Effector memory CD8-positive, alpha-beta T cell (primary cell): ENCODE measurements at regions not wholly inside any gene's neighbourhood (a gene's known extent, or its start where the extent isn't known, plus 50 kb on each side); places are given as distances from the start of the nearest gene placed in this dataset.

Source experiments
- ATAC-seq: fragments of 150-1000 bp; cut with Tn5 transposase; replicated peaks from 2 replicates; pipeline ENCODE4 v1.10.0; 2021; ENCODE audit warnings: mild to moderate bottlenecking, moderate library complexity
- DNase-seq, 3 experiments: peaks; one replicate each; pipeline ENCODE4 v3.0.0; 2021
- H3K27ac Mint-ChIP-seq, 2 donors: one replicate each; pipeline ENCODE4 v1.8.0; 2022; ENCODE audit warnings: mild to moderate bottlenecking in 2 of 2, mixed read lengths in 2 of 2, moderate library complexity in 2 of 2
- H3K27me3 Mint-ChIP-seq, 2 donors: one replicate each; pipeline ENCODE4 v1.8.0; 2022; ENCODE audit warnings: mixed read lengths in 2 of 2
- H3K36me3 Mint-ChIP-seq: one replicate; pipeline ENCODE4 v1.8.0; 2022; ENCODE audit warnings: mild to moderate bottlenecking, moderate library complexity, mixed read lengths; ENCODE audit not compliant: insufficient read depth
- H3K4me1 Mint-ChIP-seq, 2 donors: one replicate each; pipeline ENCODE4 v1.8.0; 2022; ENCODE audit warnings: low read depth in 2 of 2, mixed read lengths in 2 of 2
- H3K4me3 Mint-ChIP-seq, 2 donors: one replicate each; pipeline ENCODE4 v1.8.0; 2022; ENCODE audit warnings: mild to moderate bottlenecking in 2 of 2, mixed read lengths in 2 of 2, moderate library complexity in 2 of 2
- H3K9me3 Mint-ChIP-seq, 2 donors: one replicate each; pipeline ENCODE4 v1.8.0; 2022; ENCODE audit warnings: mixed read lengths in 2 of 2

DNA sequence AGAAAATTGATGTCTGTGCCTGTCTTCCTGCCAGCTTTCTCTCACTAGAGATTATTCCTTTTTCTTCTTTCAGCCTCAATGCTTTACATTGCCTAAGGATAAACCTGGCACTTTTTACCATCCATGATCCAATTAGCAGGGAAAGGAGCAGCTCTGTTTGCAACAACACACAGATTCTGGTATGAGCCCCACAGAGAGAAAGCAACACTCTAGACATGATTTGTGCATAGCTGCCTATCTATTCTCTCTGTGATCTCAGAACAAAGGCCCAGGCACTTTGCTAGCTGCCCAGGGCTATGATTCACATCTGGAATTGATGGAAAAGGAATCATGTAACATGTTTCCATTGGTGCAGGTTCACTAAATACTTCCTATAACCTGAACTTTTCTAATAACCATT lies 685.0 kb downstream of the ETS1 start:
- Mint-ChIP-seq H3K4me1 (no peaks in the 10 kb centered on the region), H3K27me3 (peaks cover 8 to 19% of the 10 kb centered on the region in 2 donors), H3K27ac (no peak overlapping the region), H3K9me3 (peaks cover 0 to 2% of the 10 kb centered on the region in 2 donors), H3K36me3 (no peaks in the 10 kb centered on the region), H3K4me3 (no peak overlapping the region)
- ATAC-seq: no peak
- no peak for DNase-seq

- ATAC-seq: no peak
- H3K4me1 Mint-ChIP-seq: no peaks in the 10 kb centered on the region
Measured at GRCh38 chr11:127898422-127899365, 688.7 kb downstream of the ETS1 start.

DNA sequence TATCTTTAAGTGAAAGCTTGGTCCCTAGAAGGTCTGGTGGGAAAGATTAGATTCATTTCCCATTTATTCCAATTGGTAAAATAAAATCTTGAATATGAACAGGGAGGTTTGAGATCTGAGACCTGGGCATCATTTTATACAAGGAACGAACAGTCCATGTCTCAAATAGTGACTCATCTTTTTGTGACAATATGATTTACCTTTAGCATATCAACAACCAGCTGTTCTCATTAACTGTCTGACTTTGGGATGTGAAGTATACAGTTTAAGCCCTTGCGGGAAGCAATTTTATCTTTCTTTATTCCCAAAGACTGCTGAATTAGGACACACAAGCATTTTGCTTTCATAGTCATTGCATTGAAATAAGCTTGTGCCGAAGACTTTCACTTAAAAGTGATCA lies 691.6 kb downstream of the ETS1 start:
- DNase-seq (no peak), ATAC-seq (no peak)
- H3K4me1 Mint-ChIP-seq: no peaks in the 10 kb centered on the region
- no peak overlapping the region for H3K4me3 Mint-ChIP-seq
- peaks cover 6 to 20% of the 10 kb centered on the region in 2 donors for H3K27me3 Mint-ChIP-seq
- H3K36me3 Mint-ChIP-seq: peaks cover 2% of the 10 kb centered on the region
- peaks cover 0 to 2% of the 10 kb centered on the region in 2 donors for H3K9me3 Mint-ChIP-seq
- H3K27ac Mint-ChIP-seq: no peak overlapping the region

More at GRCh38 chr11:127898422-127899365, 688.7 kb downstream of the ETS1 start:
- DNase-seq: no peak
- peaks cover 6 to 12% of the 10 kb centered on the region in 2 donors for H3K27me3 Mint-ChIP-seq
- H3K36me3 Mint-ChIP-seq: no peaks in the 10 kb centered on the region
- peaks cover 0 to 2% of the 10 kb centered on the region in 2 donors for H3K9me3 Mint-ChIP-seq
- no peak overlapping the region for H3K27ac Mint-ChIP-seq
- no peak overlapping the region for H3K4me3 Mint-ChIP-seq

DNA sequence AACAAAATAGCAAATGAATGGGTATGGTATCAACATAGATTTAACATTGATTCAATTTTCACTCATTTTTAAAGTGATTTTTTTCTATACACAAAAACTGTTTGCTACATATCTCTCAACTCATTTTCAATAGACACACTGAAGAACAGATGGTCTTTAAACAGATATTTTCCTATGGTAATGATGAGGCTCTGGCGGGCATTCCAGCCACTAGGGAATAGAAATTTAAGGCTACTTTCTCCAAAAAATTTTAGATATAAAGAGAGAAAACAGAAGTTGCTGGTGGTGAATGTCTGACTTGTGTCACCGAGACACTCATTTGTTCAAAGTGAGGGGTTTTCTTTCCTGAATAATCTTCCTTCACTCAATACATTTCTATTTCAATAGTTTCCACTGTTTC lies 693.0 kb downstream of the ETS1 start:
- DNase-seq (no peak), ATAC-seq (no peak)
- peaks cover 2% of the 10 kb centered on the region for H3K36me3 Mint-ChIP-seq
- peaks cover 0 to 2% of the 10 kb centered on the region in 2 donors for H3K9me3 Mint-ChIP-seq
- H3K4me3 Mint-ChIP-seq: no peak overlapping the region
- H3K4me1 Mint-ChIP-seq: no peaks in the 10 kb centered on the region
- H3K27me3 Mint-ChIP-seq: peaks cover 6 to 28% of the 10 kb centered on the region in 2 donors
- H3K27ac Mint-ChIP-seq: no peak overlapping the region

GRCh38 chr11:127890030-127890615 lies 697.2 kb downstream of the ETS1 start:
- Mint-ChIP-seq H3K9me3 (peaks cover 0 to 6% of the 10 kb centered on the region in 2 donors), H3K36me3 (peaks cover 2% of the 10 kb centered on the region), H3K4me1 (no peaks in the 10 kb centered on the region), H3K27me3 (peaks cover 2 to 35% of the 10 kb centered on the region in 2 donors), H3K4me3 (no peak overlapping the region), H3K27ac (no peak overlapping the region)
- ATAC-seq: no peak
- DNase-seq: no peak

DNA sequence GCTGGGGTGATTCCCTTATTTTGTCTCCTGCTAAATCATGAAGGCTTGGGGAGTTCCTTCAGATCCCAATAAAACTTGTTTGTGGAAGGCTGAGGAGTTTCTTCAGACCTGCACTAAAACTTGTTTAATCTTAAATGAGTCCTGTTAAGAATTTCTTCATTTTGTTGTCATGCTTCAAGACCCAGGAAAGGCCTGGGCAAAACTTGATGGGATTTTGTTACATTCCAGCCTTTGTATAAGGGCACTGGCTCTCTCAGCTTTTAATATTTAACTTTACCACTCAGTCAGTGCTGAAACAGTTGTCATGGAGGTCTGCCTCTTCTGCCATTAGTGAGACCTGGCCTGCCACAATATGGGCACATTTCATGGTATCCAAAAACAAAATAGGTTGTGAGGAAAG lies 699.0 kb downstream of the ETS1 start:
- peaks cover 2% of the 10 kb centered on the region for H3K36me3 Mint-ChIP-seq
- H3K27ac Mint-ChIP-seq: no peak overlapping the region
- peaks cover 0 to 6% of the 10 kb centered on the region in 2 donors for H3K9me3 Mint-ChIP-seq
- H3K4me3 Mint-ChIP-seq: no peak overlapping the region
- DNase-seq (no peak), ATAC-seq (no peak)
- no peaks in the 10 kb centered on the region for H3K4me1 Mint-ChIP-seq
- peaks cover 0 to 40% of the 10 kb centered on the region in 2 donors for H3K27me3 Mint-ChIP-seq

DNA sequence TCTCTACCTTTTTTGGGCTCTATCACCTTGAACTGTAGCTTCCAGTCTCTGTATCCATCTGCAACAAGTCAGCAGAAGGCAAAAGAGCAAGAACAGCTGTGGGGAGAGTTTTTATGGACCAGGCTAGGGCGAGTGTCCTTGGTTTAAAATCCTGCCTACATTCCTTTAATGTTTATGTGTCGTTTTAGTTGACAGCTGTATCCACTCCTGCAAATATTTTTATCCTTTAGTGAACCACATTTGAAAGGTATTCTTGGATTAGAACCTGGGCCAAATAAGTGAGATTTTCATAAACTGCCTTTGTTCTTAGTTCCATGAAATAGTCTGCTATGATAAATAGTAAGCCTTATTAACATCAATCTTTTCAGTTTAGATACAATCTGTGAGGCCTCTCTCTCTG lies 712.2 kb downstream of the ETS1 start:
- no peak for DNase-seq

GRCh38 chr11:127873478-127873877 lies 713.9 kb downstream of the ETS1 start:
- DNase-seq (no peak), ATAC-seq (no peak)
- Mint-ChIP-seq H3K36me3 (no peaks in the 10 kb centered on the region), H3K27me3 (peaks cover 17 to 24% of the 10 kb centered on the region in 2 donors), H3K9me3 (no peaks in the 10 kb centered on the region), H3K27ac (no peak overlapping the region), H3K4me1 (no peaks in the 10 kb centered on the region), H3K4me3 (no peak overlapping the region)

More for the DNA sequence above, 712.2 kb downstream of the ETS1 start:
- no peak for ATAC-seq
- Mint-ChIP-seq H3K27me3 (peaks cover 26 to 33% of the 10 kb centered on the region in 2 donors), H3K4me1 (no peaks in the 10 kb centered on the region), H3K4me3 (no peak overlapping the region), H3K36me3 (no peaks in the 10 kb centered on the region), H3K9me3 (no peaks in the 10 kb centered on the region), H3K27ac (no peak overlapping the region)

GRCh38 chr11:127866109-127866508 lies 721.2 kb downstream of the ETS1 start:
- Mint-ChIP-seq H3K27ac (no peak overlapping the region), H3K27me3 (peaks cover 20 to 22% of the 10 kb centered on the region in 2 donors), H3K4me1 (no peaks in the 10 kb centered on the region), H3K36me3 (no peaks in the 10 kb centered on the region), H3K9me3 (peaks cover 0 to 3% of the 10 kb centered on the region in 2 donors), H3K4me3 (no peak overlapping the region)
- no peak for DNase-seq
- no peak for ATAC-seq

GRCh38 chr11:127864861-127865260 lies 722.5 kb downstream of the ETS1 start:
- Mint-ChIP-seq H3K27ac (no peak overlapping the region), H3K9me3 (peaks cover 0 to 3% of the 10 kb centered on the region in 2 donors), H3K4me3 (no peak overlapping the region), H3K4me1 (no peaks in the 10 kb centered on the region), H3K27me3 (peaks cover 20 to 26% of the 10 kb centered on the region in 2 donors), H3K36me3 (no peaks in the 10 kb centered on the region)
- DNase-seq (no peak), ATAC-seq (no peak)

- no peak overlapping the region for H3K27ac Mint-ChIP-seq
- no peak overlapping the region for H3K4me3 Mint-ChIP-seq
- no peaks in the 10 kb centered on the region for H3K36me3 Mint-ChIP-seq
- ATAC-seq (no peak), DNase-seq (no peak)
- peaks cover 0 to 3% of the 10 kb centered on the region in 2 donors for H3K9me3 Mint-ChIP-seq
- peaks cover 26 to 37% of the 10 kb centered on the region in 2 donors for H3K27me3 Mint-ChIP-seq
- H3K4me1 Mint-ChIP-seq: no peaks in the 10 kb centered on the region
Measured at GRCh38 chr11:127862406-127862805, 725.0 kb downstream of the ETS1 start.

DNA sequence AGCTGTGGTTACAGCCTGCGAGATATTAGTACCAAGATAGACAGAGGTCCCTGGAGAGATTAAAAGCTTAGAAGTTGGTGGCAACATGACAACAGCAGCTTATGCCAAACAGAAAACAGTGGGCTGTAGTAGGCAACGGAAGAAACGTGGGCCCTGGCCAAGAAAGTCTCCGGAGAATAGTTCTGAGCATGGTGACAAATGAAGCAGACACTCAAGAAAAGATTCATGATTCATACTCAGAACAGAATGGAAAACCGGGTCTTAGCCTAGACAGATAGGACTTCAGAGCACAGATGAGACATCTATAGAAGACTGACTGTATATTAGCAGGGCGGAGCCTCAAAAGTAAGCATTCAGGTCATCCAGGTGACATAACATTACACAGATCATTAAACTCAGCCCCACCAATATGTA lies 727.4 kb downstream of the ETS1 start:
- Mint-ChIP-seq H3K4me3 (no peak overlapping the region), H3K36me3 (no peaks in the 10 kb centered on the region), H3K4me1 (no peaks in the 10 kb centered on the region), H3K27ac (no peak overlapping the region), H3K9me3 (peaks cover 0 to 3% of the 10 kb centered on the region in 2 donors), H3K27me3 (peaks cover 37 to 48% of the 10 kb centered on the region in 2 donors)
- DNase-seq (no peak), ATAC-seq (no peak)

DNA sequence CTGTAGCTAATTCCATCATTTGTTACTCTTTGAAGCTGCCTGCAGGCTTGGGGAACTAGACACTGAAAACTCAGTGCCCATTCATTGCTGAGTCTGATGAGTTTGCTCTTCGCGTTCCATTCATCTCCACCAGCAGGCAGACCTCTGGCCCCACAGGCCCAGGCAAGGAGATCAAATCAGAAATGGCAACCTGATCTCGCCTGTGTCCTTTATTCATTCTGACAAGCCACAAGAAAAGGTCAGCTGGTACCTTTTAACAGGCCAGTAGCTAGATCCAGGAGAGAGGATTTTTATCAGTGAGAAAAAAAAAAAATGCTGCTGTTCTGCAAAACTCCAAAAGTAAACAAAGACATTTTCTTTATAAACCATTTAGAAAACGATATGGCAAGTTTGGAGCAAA lies 742.5 kb downstream of the ETS1 start:
- DNase-seq (no peak), ATAC-seq (no peak)
- no peak overlapping the region for H3K27ac Mint-ChIP-seq
- H3K4me3 Mint-ChIP-seq: no peak overlapping the region
- no peaks in the 10 kb centered on the region for H3K36me3 Mint-ChIP-seq
- peaks cover 5 to 16% of the 10 kb centered on the region in 2 donors for H3K27me3 Mint-ChIP-seq
- H3K9me3 Mint-ChIP-seq: no peaks in the 10 kb centered on the region
- H3K4me1 Mint-ChIP-seq: no peaks in the 10 kb centered on the region
